EL (cell line): ENCODE measurements at regions not wholly inside any gene's neighbourhood (a gene's known extent, or its start where the extent isn't known, plus 50 kb on each side); places are given as distances from the start of the nearest gene placed in this dataset.
"Not testable (repeated sequence)": the region's sequence is repeated elsewhere in the genome, so short reads cannot be mapped to it uniquely, and the experiment has no call there.

ENCODE experiments used
- DNase-seq: peaks from one replicate; pipeline ENCODE4 v3.0.0-alpha.2; 2016

DNA sequence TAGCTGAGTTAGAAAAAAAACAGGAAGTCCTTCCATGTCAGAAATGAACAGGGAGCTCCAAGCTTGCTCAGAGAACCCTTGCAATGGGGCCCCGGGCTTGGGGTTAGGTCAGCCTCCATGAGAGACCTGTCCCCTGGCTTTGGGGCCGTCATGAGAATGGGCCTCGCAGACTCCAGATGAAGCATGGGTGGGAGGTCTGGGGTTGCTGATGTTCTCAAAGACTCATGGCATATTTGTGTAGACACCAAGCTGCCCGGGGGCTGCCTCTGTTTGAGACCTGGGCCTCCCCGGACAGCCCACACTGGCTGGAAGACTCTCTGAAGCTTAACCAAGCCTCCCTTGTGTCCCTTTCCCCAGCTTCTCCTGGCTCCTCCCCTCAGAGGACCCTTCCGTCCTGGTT lies 186.3 kb downstream of the IRX2 start:
- no peak for DNase-seq

DNA sequence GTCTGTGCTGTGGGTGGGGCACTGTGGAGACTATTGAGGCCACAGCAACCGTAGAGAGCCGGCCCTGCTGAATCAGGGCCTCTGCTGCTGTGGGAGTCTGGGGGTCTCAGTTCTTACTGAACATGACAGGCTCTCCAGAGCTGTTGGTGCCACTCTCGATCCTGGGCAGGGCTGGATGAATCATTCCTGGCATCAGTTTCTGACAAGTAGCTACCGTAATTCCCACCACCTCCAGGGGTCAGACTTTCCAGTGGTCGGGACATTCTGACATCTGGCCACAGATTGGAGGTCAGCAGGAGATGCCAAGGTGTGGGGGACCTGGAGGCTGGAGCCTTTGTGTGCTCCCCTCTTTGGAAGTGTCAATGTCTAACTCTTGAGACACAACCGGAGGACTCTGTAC lies 188.4 kb downstream of the IRX2 start:
- no peak for DNase-seq

DNA sequence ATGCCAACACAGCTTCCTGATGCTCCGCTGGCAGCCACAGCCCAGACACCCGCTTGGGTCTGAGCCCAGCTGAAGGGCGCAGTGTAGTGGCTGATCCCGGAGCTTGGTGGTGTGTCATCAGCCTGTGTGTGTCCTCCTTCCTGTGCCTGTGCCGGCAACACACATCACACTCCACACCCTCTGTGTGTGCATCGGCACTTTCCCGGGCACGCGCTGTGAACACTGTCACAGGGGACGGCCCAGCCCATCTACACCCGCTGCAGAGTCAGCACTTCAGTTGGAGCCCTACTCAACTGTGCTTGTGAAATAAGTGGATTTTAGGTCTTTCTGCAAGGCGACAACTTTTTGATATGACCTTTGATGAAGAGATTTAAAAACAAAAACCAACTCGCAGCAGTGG lies 189.4 kb downstream of the IRX2 start:
- no peak for DNase-seq

DNA sequence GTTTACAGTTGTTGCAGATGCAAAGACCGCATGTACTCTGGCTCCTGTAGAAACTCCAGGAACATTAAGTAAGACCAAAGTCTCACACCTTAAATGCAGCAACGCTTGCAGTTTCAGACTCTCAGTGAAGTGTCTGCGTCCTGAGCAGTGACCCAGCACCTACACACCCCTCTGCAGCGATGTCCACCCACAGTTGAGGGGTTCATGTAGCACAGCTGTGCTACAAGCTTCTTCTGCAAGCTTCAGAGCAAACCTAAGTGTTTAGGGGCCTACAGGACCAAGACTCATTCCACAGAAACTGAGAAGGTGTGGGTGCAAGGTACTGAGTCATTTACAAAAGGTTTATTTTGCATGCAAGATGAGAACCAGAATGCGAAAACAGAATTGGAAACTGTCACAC lies 191.0 kb downstream of the IRX2 start:
- DNase-seq, result no peak

DNA sequence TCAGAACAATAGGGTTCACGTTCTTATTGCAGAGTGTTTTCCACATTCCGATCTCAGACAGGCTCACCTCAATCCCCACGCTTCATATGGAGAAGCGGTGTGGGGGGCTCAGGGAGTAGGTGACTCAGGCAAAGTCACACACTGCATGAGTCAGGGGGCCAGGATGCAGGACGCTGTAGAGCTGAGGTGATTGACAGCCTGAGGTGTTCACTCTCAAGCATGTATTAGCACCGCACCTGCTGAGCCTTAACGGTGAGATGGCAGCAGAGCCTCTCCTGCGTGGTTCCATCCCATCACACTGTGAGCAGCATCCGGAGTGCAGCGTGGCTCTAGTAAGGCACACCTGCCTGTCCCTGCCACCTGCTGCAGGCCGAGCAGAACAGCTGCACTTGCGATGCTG lies 194.0 kb downstream of the IRX2 start:
- DNase-seq, result no peak

DNA sequence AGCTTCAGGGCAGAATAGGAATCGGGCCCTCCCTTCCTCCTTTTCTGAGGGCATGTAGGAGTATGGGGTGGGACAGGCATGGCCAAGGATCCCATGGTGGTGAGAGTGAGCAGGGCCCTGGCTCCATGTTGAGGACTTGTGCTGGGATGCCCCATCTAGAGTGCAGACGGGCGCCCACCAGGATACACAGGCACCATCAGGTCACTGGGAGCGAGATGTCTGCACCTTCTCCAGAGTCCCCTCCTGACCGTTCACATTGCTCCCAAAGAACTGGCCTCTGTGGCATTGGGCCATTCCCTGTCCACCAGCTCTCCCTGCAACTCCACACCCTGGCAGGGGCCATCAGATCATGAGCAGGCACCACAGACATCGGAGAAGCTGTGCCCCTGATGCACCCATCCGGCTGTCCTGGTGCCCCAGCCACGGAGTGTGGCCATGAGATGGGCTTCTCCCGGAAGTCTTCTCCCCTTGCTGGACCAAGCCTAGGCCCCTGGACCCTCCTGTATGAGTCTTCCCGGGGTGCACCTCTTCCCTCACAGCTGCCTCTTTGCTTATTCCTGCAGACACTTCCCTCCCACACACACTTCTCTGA lies 195.0 kb downstream of the IRX2 start:
- no peak for DNase-seq

DNA sequence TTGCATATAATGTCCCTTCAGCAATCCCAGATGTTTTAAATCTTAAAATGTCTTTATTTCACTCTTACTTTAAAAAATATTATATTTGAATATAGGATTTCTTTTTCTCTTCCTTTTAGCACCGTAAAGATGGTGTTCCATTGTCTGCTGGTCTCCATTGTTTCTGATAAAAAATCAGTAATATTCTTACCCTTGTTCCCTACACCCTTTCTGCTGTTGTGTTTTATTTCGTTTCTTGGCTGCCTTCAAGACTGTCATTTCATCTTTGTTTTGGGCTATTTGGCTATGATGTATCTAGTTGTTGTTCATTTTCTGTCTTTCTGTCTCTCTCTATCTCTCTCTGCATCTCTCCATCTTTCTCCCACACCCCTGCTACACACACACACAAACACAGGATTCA lies 197.9 kb downstream of the IRX2 start:
- DNase-seq, result no peak

DNA sequence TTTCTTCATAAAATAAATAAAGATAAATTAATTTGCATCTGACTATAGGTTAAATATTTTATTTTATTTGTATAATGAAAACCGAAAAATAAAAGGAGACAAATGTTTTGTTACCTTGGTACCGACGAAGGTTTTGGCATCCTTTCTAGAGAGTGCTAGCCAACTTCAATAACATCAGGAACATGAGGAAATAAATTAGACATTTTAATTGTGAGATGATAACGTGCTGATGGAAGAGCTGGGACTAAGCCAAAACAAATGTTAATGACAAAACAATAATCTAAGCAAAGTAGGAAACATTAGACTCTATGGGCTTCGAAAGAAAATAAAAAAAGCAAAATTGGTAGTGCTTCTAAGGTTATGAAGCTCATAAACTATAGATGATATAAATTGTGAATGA lies 201.0 kb downstream of the IRX2 start:
- DNase-seq, result no peak

DNA sequence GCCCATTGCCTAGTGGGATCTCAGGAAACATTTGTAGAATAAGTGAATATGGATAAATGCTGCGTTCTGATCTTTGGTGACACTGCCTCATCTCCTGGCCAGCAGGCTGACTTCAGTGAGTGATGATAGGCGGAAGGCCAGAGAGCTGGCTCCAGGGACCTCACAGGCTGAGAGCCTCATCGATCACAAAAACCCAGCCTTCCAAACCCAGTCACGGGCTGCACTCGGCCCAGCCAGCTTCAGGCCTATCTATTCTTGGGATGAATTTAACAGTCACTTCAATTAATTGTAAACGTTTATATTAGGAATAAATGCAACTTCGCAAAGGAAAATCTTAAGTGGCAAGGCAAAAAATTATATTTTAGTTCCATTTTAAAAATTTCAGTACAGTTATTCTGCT lies 201.6 kb downstream of the IRX2 start:
- no peak for DNase-seq

DNA sequence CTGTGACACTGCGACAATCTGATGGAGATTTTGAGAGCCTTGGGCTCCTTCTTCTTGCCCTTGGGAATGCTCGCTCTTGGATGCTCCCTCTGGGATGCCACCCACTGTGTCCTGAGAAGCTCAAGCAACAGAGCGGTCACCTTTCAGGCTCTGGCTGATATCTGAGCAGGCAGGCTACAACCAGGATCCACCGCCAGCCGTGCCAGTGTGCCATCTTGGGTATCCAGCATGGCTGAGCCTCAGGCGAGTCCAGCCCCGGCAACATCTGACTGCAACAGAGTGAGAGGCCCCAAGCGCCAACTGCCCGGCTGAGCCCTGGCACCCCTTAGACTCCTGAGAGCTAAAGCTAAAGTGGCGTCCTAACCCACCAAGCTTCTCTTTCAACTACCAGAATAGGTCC lies 202.1 kb downstream of the IRX2 start:
- no peak for DNase-seq

DNA sequence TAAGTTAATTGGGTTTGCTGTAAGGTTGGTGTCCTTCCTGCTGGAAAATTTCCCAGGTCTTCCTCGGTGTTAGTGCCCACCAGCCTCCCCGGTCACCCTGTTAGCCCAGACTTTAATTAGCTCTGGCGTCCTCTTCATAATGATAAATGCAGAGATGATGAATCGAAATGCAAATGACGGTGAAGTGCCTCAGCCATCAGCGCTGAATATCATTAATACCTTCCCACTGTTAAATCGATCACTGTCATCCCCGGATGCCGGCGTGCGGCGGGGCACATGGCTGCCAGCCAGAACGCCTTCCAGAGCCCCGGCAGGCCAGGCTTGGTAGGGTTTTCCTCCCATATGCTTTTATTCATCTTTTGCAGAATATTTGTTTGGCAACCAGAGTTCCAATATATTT lies 204.5 kb downstream of the IRX2 start:
- DNase-seq, result no peak

DNA sequence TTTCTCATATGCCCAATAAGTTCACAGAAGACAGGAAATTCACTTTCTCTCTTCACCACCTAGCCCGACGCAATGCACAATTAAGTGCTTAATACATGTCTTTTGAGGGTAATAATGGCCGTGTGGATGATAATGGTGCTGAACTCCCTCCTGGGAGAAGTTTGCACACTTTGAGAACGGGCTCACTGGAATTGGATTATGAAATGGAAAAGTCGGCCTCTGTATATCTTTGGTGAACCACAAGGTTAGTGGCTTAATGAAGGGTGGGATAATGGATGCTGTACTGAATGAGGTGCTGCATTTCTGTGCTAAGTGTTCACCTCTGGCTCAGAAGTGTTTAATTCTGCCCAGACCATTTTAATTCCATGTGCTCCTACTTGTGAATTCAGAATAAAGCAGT lies 207.5 kb downstream of the IRX2 start:
- DNase-seq, result no peak

DNA sequence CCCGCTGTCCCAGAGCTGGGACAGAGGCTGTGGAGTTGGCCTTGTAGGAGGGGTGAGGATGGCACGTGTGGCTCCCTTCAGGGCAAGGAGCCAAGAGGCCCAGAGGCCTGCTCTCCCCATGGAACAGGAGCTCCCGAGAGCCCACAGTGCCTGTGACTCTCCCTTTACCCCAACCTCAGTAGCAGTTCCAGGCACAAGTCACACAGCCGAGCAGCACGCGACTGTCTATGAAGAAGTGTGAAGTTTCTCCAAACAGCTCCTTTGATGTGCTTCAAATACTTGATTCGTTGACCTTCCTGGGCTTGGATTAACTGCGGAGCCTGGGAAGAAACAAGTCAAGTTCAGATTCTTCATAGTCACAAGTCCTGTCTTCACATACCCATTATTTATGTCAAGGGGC lies 208.7 kb downstream of the IRX2 start:
- DNase-seq, result no peak

DNA sequence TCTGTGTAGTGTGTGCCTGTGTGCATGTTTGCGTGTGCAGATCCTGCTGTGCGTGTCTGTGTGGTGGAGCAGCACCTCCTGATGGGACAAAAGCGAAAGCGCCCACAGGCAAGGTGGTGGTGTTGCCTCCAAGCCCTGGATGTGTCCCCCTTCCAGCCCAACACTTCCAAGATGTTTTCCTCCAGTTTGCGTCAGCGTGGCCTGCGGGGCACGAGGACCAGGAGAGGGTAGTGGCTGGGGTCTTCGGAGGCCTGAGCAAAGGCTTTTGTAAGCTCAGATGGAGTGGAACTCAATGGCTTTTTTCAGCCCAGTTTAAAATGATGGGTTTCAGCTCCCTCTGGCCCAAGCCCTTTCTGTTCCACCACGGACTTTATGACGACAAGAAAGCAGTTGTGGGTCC lies 209.5 kb downstream of the IRX2 start:
- DNase-seq, result no peak

DNA sequence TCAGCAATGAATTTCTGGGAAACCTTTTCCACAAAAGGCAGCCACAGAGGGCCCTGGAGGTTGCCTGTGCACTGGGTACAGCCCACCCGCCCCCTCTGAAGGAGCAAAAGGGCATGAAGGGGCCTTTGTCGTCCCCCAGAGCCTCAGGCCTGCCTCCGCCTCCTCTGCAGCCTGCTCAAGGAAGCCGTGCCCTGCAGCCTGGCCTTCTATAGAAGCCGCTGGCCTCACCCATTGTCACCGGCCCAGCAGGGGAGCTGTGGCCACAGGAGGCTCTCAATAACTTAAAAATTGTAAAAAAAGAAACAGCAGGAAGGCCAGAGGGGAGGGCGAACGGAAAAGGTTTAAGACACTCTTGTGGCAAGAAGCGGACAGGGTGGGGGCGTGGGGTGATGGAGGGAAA lies 213.3 kb downstream of the IRX2 start:
- no peak for DNase-seq

DNA sequence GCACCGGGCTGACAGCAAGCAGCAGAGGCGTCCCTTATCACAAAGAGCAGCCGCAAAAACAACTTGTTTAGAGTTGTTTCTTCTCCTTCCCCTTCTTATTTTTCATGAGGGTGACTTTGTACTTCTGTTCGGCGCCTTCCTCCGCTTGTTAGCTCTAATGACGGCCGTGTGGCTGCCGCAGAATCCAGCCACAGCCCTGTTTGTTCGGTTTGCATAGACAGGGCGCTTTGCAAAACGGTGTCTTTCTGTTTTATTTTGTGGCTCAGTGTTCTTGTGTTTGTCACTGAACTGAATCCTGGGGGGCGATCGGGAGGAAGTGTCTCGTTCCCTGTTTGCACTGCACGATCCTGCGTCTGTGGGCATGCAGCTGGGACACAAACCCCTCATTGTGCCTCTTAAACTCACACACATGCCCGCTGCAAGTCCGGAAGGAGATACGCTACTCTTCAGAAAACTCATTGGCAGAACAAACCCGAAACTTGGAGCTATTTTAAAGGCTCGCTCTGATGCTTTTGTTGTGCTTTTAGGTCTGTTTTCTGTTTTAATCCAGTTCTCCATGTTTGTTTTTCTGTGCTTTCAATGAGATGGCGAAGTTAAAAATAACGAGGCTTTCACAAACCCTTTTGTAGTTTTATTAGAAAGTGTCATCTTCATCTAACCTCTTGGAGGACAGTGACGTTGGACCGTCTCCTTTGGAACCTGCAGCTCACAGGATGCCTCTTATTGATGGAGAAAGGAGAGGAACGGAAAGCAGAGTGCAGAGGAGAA lies 213.9 kb downstream of the IRX2 start:
- DNase-seq, result no peak

DNA sequence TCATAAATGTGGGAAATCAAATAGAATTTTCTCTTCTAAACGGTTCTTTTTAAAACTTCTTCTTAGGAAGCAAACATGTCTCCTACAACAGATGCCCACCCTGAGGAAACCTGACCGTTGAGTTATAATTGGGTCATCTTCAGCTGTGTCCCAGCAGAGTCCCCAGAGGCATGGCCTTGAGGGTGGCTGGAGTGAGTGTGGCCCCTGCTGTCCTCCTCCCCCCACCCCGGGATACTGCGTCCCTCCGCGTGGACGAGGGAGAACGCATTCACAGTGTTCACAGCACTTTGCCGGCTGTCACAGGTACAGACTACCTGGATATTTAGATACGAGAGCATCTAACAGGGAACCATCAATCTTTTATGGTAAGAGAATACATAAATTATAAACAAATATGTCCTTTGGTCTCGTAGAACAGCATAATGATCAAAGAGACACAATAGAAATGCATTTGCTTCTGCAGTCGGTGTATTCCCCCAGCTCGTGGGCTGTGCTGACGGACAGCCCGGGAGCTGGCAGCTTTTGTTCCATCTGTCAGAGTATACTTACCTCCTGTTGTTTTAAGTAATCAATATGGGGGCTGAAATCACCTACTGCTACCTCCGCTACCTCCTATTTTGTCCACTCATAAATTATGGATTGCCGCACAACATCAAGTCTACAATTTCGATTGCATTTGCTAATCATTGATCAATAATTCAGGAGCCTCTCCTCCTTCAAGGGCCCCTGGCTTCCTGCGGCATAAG lies 214.7 kb downstream of the IRX2 start:
- DNase-seq, result no peak

DNA sequence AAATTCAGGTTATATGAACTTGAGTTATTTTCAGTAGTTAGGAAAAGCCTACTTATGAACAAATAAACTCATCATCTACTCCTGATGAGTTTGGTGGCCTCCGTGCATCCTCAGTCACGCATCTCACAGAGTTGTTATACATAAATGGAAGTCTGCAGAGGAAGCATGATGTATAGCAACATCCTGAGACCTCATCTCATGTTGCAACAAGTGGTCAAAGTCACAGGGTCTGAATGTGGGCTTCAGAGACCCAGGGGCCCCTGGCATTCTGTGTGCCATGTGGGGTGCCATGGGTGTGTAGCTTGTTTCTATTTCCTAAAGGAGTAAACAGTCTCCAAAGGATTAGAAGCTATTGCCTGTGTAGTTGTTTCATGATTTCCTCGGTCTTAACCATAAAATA lies 216.5 kb downstream of the IRX2 start:
- no peak for DNase-seq

DNA sequence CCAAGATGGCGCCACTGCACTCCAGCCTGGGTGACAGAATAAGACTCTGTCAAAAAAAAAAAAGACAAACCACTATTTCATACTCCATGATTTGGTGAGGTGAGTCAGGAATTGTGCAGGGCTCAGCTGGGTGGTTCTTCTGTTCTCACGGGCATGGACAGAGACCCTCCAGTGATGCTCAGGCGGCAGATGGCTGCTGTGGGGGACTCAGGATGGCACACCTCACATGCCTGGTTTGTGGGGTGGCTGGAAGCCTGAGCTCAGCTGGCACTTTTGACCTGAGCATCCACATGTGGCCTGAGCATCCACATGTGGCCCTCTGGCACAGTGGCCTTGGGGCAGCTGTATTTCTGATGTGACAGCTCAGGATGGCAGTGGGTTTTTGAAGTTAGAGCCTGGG lies 217.2 kb downstream of the IRX2 start:
- DNase-seq, result no peak

DNA sequence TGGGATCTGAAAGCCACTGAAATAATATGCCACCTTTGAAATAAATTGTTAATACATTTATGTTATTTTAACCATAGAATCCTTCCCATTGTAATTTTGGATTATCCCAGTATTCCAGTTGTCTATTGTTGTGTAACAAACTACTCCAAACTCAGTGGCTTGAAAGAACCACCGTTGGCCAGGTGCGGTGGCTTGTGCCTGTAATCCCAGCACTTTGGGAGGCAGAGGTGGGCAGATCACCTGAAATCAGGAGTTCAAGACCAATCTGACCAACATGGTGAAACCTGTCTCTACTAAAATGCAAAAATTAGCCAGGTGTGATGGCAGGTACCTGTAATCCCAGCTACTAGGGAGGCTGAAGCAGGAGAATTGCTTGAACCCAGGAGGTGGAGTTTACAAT lies 217.6 kb downstream of the IRX2 start:
- DNase-seq, result not testable (repeated sequence)

DNA sequence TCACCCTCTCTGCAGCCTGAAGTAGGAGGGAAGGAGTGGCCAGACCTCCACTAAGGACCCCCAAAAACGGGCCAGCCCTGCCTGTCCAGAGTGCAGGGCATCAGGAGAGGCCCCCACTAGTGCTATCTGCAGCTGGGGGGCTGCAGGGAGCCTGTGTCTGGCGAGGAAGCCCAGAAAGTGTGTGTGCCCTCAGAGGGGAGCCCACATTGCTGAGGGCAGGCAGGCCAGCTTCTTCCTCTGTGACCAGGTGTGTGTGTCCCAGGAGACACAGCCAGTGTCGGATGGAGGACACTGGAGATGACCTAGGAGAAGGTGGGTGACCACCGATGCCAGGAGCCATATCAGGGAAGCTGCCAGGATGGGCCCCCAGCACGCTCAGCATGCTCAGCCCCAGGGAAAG lies 218.7 kb downstream of the IRX2 start:
- DNase-seq, result no peak

DNA sequence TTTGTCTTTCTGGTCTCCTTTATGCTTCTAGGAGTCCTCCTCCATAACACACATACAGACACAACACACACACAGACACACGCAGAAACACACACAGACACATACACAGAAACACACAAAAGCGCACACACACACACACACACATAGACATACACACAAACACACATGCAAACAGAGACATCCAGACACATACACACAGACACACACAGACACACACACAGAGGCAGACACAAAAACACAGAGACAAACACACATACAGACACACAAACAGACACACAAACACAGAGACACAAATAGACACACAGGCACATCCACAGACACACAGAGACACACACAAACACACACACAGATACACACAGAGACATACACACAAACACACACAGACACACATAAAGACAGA lies 220.2 kb downstream of the IRX2 start:
- no peak for DNase-seq

DNA sequence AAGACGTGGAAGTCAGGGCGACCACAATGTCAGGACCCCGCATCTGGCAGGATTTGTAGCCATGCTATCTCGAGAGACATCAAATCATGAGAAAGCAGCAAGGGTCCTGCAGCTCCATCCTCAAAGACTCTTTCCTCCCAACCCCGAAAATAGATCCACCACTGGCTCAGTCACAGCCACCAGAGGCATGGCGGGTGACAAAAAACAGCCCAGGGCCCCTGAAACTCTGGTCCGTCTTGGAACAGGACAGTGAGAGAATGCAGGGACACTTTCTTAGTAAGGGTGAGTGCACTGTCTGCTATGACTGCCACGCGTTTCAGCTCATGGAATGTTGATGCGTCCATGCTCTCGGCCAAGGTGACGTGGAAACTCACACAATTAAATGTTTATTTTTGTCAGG lies 220.9 kb downstream of the IRX2 start:
- no peak for DNase-seq

DNA sequence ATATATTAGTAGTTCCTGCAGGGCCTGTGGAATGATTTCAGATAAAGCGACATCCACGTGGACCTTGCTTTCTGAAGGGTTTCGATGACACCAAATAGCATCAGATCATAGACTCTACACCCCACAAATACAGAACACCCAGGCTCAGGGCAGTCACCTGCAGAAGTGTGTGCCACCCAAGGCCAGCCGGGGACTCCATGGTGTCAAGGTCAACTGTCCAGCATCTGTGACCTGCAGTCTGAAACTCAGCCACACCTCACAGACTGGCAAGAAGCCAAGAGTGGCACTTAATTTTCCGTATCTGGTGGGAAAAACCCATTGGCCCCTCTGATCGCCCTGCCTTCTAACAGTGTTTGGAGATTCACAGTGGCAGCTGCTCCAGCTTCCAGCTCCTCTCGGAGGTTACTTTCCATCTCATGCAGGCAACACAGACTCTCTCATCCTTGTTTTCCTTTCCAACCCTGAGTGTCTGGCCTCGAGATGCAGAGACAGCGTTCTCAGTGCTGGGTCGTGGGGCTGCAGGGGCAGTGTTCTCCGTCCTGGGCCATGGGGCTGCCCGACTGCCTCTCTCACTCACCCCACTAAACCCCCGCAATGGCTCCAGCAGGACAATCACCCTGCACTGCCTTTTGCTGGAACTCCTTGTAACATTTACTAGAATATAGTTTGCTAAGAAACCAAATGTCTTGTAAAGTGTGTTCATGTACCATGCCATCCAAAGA lies 221.9 kb downstream of the IRX2 start:
- DNase-seq, result no peak
